K562 (cell line): ENCODE measurements at regions not wholly inside any gene's neighbourhood (a gene's known extent, or its start where the extent isn't known, plus 50 kb on each side); places are given as distances from the start of the nearest gene placed in this dataset.
A peak's percentile ranks its signal among the peaks of the same experiment; 100 is the strongest.

Experiments
- CBX5 ChIP-seq: IDR thresholded peaks from 2 replicates; pipeline ENCODE4 v1.6.1; 2014; ENCODE audit warnings: low read depth, borderline replicate concordance
- CSDE1 ChIP-seq, 2 experiments: fragments of 450-650 bp; IDR thresholded peaks; 2 replicates each; pipeline ENCODE4 v1.6.1; 2016; ENCODE audit warnings: mild to moderate bottlenecking in 1 of 2
- E2F4 ChIP-seq: sonication (generic); formaldehyde crosslinking; IDR thresholded peaks from 2 replicates; pipeline ENCODE4 v1.8.0; 2022; ENCODE audit warnings: mild to moderate bottlenecking, low read depth, missing genetic modification reagents
- MBD1 ChIP-seq: fragments of 250-450 bp; sonication (Bioruptor Pico); IDR thresholded peaks from 2 replicates; pipeline ENCODE4 v1.8.0; 2022; ENCODE audit warnings: inconsistent platforms
- NFE2L1 ChIP-seq: fragments of 450-650 bp; IDR thresholded peaks from 2 replicates; pipeline ENCODE4 v1.6.1; 2016; ENCODE audit warnings: missing genetic modification characterization, low read depth, mild to moderate bottlenecking, missing compliant biosample characterization, moderate library complexity, borderline replicate concordance
- NR4A1 ChIP-seq, 2 experiments: fragments of 250-450 bp in 1 of 2; fragments of 450-650 bp in 1 of 2; sonication (Bioruptor Pico) in 1 of 2; IDR thresholded peaks; 2 replicates each; pipeline versions ENCODE4 v1.4.0 to v1.6.1; 2016 to 2020; ENCODE audit warnings: mild to moderate bottlenecking in 2 of 2, missing compliant biosample characterization in 1 of 2, missing genetic modification characterization in 1 of 2, moderate library complexity in 1 of 2
- POLR2G ChIP-seq: fragments of 200-400 bp; formaldehyde crosslinking; IDR thresholded peaks from 2 replicates; pipeline ENCODE4 v1.6.1; 2017; ENCODE audit warnings: low read depth, mild to moderate bottlenecking, antibody characterized with exemption, low read length, moderate library complexity
- POLR3A ChIP-seq: IDR thresholded peaks from 2 replicates; pipeline ENCODE4 v1.6.1; 2011; ENCODE audit warnings: borderline replicate concordance, mild to moderate bottlenecking, moderate library complexity; ENCODE audit not compliant: insufficient read length, insufficient read depth; ENCODE audit errors: extremely low read depth
- SMC3 ChIP-seq: conservative IDR thresholded peaks from 2 replicates; pipeline ENCODE4 v1.6.1; 2011; ENCODE audit warnings: low read depth, low read length, improper control_type of control experiment; ENCODE audit not compliant: insufficient read depth
- TAF15 ChIP-seq: fragments of 200-400 bp; formaldehyde crosslinking; IDR thresholded peaks from 2 replicates; pipeline ENCODE4 v1.6.1; 2017; ENCODE audit warnings: mild to moderate bottlenecking, low read depth, low read length, moderate library complexity
- XRCC4 ChIP-seq: IDR thresholded peaks from one replicate; pipeline ENCODE4 v1.6.1; 2011; ENCODE audit not compliant: insufficient read depth, insufficient read length; ENCODE audit errors: extremely low read depth
- XRCC5 ChIP-seq: fragments of 200-400 bp; formaldehyde crosslinking; IDR thresholded peaks from 2 replicates; pipeline ENCODE4 v1.6.1; 2017; ENCODE audit warnings: low read depth, mild to moderate bottlenecking, low read length
- ZNF212 ChIP-seq: fragments of 450-650 bp; formaldehyde crosslinking; IDR thresholded peaks from 2 replicates; pipeline ENCODE4 v1.4.0; 2020; ENCODE audit warnings: mild to moderate bottlenecking
- ZNF354B ChIP-seq: fragments of 250-450 bp; sonication (Bioruptor Pico); IDR thresholded peaks from 2 replicates; pipeline ENCODE4 v1.4.0; 2020
- ZNF668 ChIP-seq: fragments of 250-450 bp; sonication (Bioruptor Pico); IDR thresholded peaks from 2 replicates; pipeline ENCODE4 v1.8.0; 2022; ENCODE audit warnings: mild to moderate bottlenecking, inconsistent platforms
- TF ChIP-seq, protein P1 (sequence below): fragments of 450-650 bp; IDR thresholded peaks from 2 replicates; pipeline ENCODE4 v1.7.1; 2018; ENCODE audit warnings: mild to moderate bottlenecking, low read depth; ENCODE audit not compliant: partially characterized antibody
- TF ChIP-seq, protein P2 (sequence below): fragments of 250-450 bp; sonication (Bioruptor Pico); IDR thresholded peaks from 2 replicates; pipeline ENCODE4 v1.4.0; 2020; ENCODE audit warnings: borderline replicate concordance
- TF ChIP-seq, protein P3 (sequence below): fragments of 450-650 bp; IDR thresholded peaks from 2 replicates; pipeline ENCODE4 v1.6.1; 2016; ENCODE audit warnings: missing biosample characterization, missing genetic modification characterization

GRCh38 chr7:25950488-25951413, 201.2 kb upstream of the NFE2L3 start (continued):
- TF ChIP-seq CSDE1 (IDR thresholded peaks at IDR 0.05) (no peak), ZNF668 (CRISPR knock-in tag) (no peak), NFE2L1 (tag) (no peak), ZNF354B (CRISPR knock-in tag) (no peak), ZNF212 (CRISPR knock-in tag) (no peak), TAF15 (no peak), XRCC5 (no peak; the same call in 1 of the 2 replicates), CBX5 (no peak), POLR3A (no peak), XRCC4 (no peak), E2F4 (CRISPR knock-in tag) (no peak), NR4A1 (CRISPR knock-in tag; IDR thresholded peaks at IDR 0.05) (no peak), NR4A1 (tag; IDR thresholded peaks at IDR 0.05) (0 out of 2 replicates have a peak, but pooled peaks have one; percentile 31), MBD1 (no peak), POLR2G (peak; percentile 94), SMC3 (no peak)
- TF ChIP-seq, protein P1, sequence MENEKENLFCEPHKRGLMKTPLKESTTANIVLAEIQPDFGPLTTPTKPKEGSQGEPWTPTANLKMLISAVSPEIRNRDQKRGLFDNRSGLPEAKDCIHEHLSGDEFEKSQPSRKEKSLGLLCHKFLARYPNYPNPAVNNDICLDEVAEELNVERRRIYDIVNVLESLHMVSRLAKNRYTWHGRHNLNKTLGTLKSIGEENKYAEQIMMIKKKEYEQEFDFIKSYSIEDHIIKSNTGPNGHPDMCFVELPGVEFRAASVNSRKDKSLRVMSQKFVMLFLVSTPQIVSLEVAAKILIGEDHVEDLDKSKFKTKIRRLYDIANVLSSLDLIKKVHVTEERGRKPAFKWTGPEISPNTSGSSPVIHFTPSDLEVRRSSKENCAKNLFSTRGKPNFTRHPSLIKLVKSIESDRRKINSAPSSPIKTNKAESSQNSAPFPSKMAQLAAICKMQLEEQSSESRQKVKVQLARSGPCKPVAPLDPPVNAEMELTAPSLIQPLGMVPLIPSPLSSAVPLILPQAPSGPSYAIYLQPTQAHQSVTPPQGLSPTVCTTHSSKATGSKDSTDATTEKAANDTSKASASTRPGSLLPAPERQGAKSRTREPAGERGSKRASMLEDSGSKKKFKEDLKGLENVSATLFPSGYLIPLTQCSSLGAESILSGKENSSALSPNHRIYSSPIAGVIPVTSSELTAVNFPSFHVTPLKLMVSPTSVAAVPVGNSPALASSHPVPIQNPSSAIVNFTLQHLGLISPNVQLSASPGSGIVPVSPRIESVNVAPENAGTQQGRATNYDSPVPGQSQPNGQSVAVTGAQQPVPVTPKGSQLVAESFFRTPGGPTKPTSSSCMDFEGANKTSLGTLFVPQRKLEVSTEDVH, result no peak
- TF ChIP-seq, protein P2, sequence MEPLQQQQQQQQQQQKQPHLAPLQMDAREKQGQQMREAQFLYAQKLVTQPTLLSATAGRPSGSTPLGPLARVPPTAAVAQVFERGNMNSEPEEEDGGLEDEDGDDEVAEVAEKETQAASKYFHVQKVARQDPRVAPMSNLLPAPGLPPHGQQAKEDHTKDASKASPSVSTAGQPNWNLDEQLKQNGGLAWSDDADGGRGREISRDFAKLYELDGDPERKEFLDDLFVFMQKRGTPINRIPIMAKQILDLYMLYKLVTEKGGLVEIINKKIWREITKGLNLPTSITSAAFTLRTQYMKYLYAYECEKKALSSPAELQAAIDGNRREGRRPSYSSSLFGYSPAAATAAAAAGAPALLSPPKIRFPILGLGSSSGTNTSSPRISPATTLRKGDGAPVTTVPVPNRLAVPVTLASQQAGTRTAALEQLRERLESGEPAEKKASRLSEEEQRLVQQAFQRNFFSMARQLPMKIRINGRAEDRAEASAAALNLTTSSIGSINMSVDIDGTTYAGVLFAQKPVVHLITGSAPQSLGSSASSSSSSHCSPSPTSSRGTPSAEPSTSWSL (CRISPR knock-in tag), result no peak
- TF ChIP-seq, protein P3, sequence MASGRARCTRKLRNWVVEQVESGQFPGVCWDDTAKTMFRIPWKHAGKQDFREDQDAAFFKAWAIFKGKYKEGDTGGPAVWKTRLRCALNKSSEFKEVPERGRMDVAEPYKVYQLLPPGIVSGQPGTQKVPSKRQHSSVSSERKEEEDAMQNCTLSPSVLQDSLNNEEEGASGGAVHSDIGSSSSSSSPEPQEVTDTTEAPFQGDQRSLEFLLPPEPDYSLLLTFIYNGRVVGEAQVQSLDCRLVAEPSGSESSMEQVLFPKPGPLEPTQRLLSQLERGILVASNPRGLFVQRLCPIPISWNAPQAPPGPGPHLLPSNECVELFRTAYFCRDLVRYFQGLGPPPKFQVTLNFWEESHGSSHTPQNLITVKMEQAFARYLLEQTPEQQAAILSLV, result no peak
